ENCODE measurements at regions not wholly inside any gene's neighbourhood (a gene's known extent, or its start where the extent isn't known, plus 50 kb on each side); places are given as distances from the start of the nearest gene placed in this dataset.
A peak's percentile ranks its signal among the peaks of the same experiment; 100 is the strongest.
"Not testable (repeated sequence)": the region's sequence is repeated elsewhere in the genome, so short reads cannot be mapped to it uniquely, and the experiment has no call there.

- no peak for TF ChIP-seq CTCF (conservative IDR thresholded peaks at IDR 0.05; ENCODE audit: low read depth, low read length)
- DNase-seq (ENCODE audit: low read depth) = no peak
- H3K4me3 ChIP-seq (ENCODE audit: low read depth, low read length) = no peak overlapping the region
These were observed 484.6 kb upstream of the PIK3R1 start for GRCh38 chr5:67730917-67731474.

GRCh38 chr5:67728326-67728890 lies 487.1 kb upstream of the PIK3R1 start:
- no peak overlapping the region for H3K4me3 ChIP-seq (ENCODE audit: low read depth, low read length)
- no peak for TF ChIP-seq CTCF (conservative IDR thresholded peaks at IDR 0.05; ENCODE audit: low read depth, low read length)
- DNase-seq (ENCODE audit: low read depth) = no peak

GRCh38 chr5:67725604-67726003 lies 490.0 kb upstream of the PIK3R1 start:
- peak; percentile 11 for DNase-seq (ENCODE audit: low read depth)
- TF ChIP-seq CTCF (conservative IDR thresholded peaks at IDR 0.05; ENCODE audit: low read depth, low read length) = no peak
- H3K4me3 ChIP-seq (ENCODE audit: low read depth, low read length) = no peak overlapping the region

GRCh38 chr5:67724412-67725135 lies 491.0 kb upstream of the PIK3R1 start:
- TF ChIP-seq CTCF (conservative IDR thresholded peaks at IDR 0.05; ENCODE audit: low read depth, low read length) = no peak
- no peak for DNase-seq (ENCODE audit: low read depth)
- no peak overlapping the region for H3K4me3 ChIP-seq (ENCODE audit: low read depth, low read length)

GRCh38 chr5:67723873-67724272 lies 491.7 kb upstream of the PIK3R1 start:
- no peak overlapping the region for H3K4me3 ChIP-seq (ENCODE audit: low read depth, low read length)
- TF ChIP-seq CTCF (conservative IDR thresholded peaks at IDR 0.05; ENCODE audit: low read depth, low read length) = no peak
- no peak for DNase-seq (ENCODE audit: low read depth)

GRCh38 chr5:67722582-67722981 lies 493.0 kb upstream of the PIK3R1 start:
- not testable (repeated sequence) for DNase-seq (ENCODE audit: low read depth); H3K4me3 ChIP-seq (ENCODE audit: low read depth, low read length)

GRCh38 chr5:67720162-67720772 lies 495.3 kb upstream of the PIK3R1 start:
- no peak for DNase-seq (ENCODE audit: low read depth)
- no peak overlapping the region for H3K4me3 ChIP-seq (ENCODE audit: low read depth, low read length)
- no peak for TF ChIP-seq CTCF (conservative IDR thresholded peaks at IDR 0.05; ENCODE audit: low read depth, low read length)
